IgD-negative memory B cell (primary cell): ENCODE measurements at regions not wholly inside any gene's neighbourhood (a gene's known extent, or its start where the extent isn't known, plus 50 kb on each side); places are given as distances from the start of the nearest gene placed in this dataset.

Experiments used
- H3K27ac Mint-ChIP-seq, 3 donors: one replicate each; pipeline ENCODE4 v1.8.0; 2020 to 2022; ENCODE audit warnings: mild to moderate bottlenecking in 3 of 3, mixed read lengths in 3 of 3, moderate library complexity in 1 of 3
- H3K27me3 Mint-ChIP-seq: one replicate; pipeline ENCODE4 v1.8.0; 2021; ENCODE audit warnings: mixed read lengths
- H3K36me3 Mint-ChIP-seq: one replicate; pipeline ENCODE4 v1.8.0; 2020; ENCODE audit warnings: mild to moderate bottlenecking, mixed read lengths
- H3K4me1 Mint-ChIP-seq, 3 donors: one replicate each; pipeline ENCODE4 v1.8.0; 2020 to 2022; ENCODE audit warnings: mixed read lengths in 3 of 3, mild to moderate bottlenecking in 1 of 3
- H3K4me3 Mint-ChIP-seq, 4 donors: one replicate each; pipeline ENCODE4 v1.8.0; 2020 to 2022; ENCODE audit warnings: mild to moderate bottlenecking in 4 of 4, mixed read lengths in 4 of 4, moderate library complexity in 3 of 4
- H3K9me3 Mint-ChIP-seq, 3 donors: one replicate each; pipeline ENCODE4 v1.8.0; 2020 to 2021; ENCODE audit warnings: mixed read lengths in 3 of 3, mild to moderate bottlenecking in 1 of 3

- H3K36me3 Mint-ChIP-seq = no peaks in the 10 kb centered on the region
- H3K4me1 Mint-ChIP-seq = no peaks in the 10 kb centered on the region
- no peak overlapping the region for H3K4me3 Mint-ChIP-seq
- H3K27ac Mint-ChIP-seq = no peak overlapping the region
- no peaks in the 10 kb centered on the region for H3K27me3 Mint-ChIP-seq
- H3K9me3 Mint-ChIP-seq = peaks cover 0 to 12% (median 3%) of the 10 kb centered on the region in 3 donors
These were observed 205.2 kb upstream of the RGPD4 start for GRCh38 chr2:107621186-107622165.

- Mint-ChIP-seq H3K27me3 (no peaks in the 10 kb centered on the region), H3K9me3 (peaks cover 3 to 16% (median 3%) of the 10 kb centered on the region in 3 donors), H3K36me3 (peaks cover 2% of the 10 kb centered on the region), H3K4me1 (no peaks in the 10 kb centered on the region), H3K27ac (no peak overlapping the region), H3K4me3 (no peak overlapping the region)
These were observed 203.9 kb upstream of the RGPD4 start for GRCh38 chr2:107622741-107623310.

- no peak overlapping the region for H3K4me3 Mint-ChIP-seq
- peaks cover 2 to 5% (median 3%) of the 10 kb centered on the region in 3 donors for H3K9me3 Mint-ChIP-seq
These were observed 200.7 kb upstream of the RGPD4 start for GRCh38 chr2:107625982-107626381.

DNA sequence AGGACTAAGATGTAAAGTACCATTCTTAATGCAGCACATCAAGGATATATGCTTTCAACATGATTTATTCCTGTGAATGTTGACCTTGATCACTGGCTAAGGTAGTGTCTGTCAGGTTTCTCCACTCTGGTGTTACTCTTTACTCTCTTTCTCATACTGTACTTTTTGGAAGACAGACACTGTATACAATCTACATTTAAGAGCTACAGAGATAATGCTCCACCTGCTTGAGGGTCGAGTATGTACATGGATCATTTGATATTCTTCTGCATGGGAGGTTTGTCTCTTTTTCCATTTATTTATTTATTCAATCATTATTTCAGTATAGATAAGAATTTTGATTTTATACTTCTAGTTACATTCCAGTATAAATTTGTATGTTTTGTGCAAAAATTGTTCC is 199.5 kb upstream of the RGPD4 start:
- no peak overlapping the region for H3K4me3 Mint-ChIP-seq
- no peaks in the 10 kb centered on the region for H3K4me1 Mint-ChIP-seq
- H3K27me3 Mint-ChIP-seq = no peaks in the 10 kb centered on the region
- no peak overlapping the region for H3K27ac Mint-ChIP-seq
- peaks cover 4% of the 10 kb centered on the region for H3K36me3 Mint-ChIP-seq
- peaks cover 2 to 6% (median 5%) of the 10 kb centered on the region in 3 donors for H3K9me3 Mint-ChIP-seq

More at GRCh38 chr2:107625982-107626381, 200.7 kb upstream of the RGPD4 start:
- H3K27me3 Mint-ChIP-seq = no peaks in the 10 kb centered on the region
- no peak overlapping the region for H3K27ac Mint-ChIP-seq
- no peaks in the 10 kb centered on the region for H3K4me1 Mint-ChIP-seq
- peaks cover 4% of the 10 kb centered on the region for H3K36me3 Mint-ChIP-seq

DNA sequence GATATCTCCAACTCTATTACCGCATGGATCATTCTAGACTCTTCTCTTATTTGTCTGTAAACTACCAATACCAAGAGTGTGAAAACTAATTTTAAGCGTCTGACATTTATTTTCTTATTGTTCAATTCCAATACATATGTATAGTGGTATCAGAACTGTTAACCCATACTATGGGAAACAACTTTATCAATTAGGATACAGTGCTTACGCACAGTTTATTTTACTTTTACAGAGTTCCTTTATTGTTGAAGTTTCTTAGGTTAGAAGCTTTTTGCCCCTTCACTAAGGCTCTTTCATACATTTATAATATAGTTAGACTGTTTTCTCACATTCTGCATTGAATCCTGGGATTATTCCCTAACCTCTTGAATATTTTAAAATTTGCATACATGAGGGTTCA is 198.8 kb upstream of the RGPD4 start:
- H3K36me3 Mint-ChIP-seq = peaks cover 4% of the 10 kb centered on the region
- peaks cover 2 to 6% (median 5%) of the 10 kb centered on the region in 3 donors for H3K9me3 Mint-ChIP-seq
- no peaks in the 10 kb centered on the region for H3K27me3 Mint-ChIP-seq
- H3K27ac Mint-ChIP-seq = no peak overlapping the region
- H3K4me1 Mint-ChIP-seq = no peaks in the 10 kb centered on the region
- H3K4me3 Mint-ChIP-seq = no peak overlapping the region

GRCh38 chr2:107633580-107634147 is 193.0 kb upstream of the RGPD4 start:
- Mint-ChIP-seq H3K4me1 (no peaks in the 10 kb centered on the region), H3K9me3 (peaks cover 4 to 6% (median 5%) of the 10 kb centered on the region in 3 donors), H3K36me3 (peaks cover 2% of the 10 kb centered on the region), H3K27me3 (no peaks in the 10 kb centered on the region), H3K27ac (no peak overlapping the region), H3K4me3 (no peak overlapping the region)

DNA sequence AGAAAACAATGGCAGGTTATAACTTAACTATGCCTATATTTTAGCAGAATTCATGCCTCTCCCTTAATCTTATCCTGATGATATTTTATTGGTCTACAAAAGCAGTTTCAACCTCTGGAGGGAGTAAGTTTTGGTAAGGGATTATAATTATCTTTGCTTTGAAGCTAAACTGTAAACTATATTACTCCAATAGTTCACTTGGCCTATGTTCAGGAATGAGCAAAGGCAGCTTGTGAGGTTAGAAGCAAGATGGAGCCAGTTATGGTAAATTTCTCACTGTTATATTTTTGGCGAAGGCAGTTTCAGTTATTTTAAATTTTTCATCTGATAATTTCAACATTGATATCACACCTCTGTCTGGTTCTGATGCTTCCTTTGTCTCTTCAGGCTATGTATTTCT is 192.5 kb upstream of the RGPD4 start:
- Mint-ChIP-seq H3K27me3 (no peaks in the 10 kb centered on the region), H3K4me3 (no peak overlapping the region), H3K4me1 (no peaks in the 10 kb centered on the region), H3K9me3 (peaks cover 4 to 6% (median 5%) of the 10 kb centered on the region in 3 donors), H3K36me3 (peaks cover 2% of the 10 kb centered on the region), H3K27ac (no peak overlapping the region)

DNA sequence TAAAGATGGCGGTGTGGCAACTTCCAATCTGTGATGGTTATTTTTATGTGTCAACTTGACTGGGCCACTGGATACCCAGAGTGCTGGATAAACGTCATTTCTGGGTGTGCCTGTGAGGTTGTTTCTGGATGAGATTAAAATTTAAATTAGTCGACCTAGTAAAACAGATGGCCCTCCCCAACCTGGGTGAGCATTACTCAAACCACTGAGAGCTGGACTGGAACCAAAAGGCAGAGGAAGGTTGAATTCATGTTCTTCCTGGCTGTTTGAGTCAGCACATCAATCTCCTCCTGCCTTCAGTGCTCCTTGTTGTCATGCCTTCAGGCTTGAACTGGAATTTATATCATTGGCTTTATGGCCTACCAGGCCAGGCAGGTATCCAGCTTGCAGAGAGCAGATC is 190.8 kb upstream of the RGPD4 start:
- Mint-ChIP-seq H3K27me3 (no peaks in the 10 kb centered on the region), H3K27ac (no peak overlapping the region), H3K9me3 (peaks cover 4 to 7% (median 6%) of the 10 kb centered on the region in 3 donors), H3K4me1 (no peaks in the 10 kb centered on the region), H3K36me3 (no peaks in the 10 kb centered on the region), H3K4me3 (no peak overlapping the region)

GRCh38 chr2:107645586-107645985 is 181.1 kb upstream of the RGPD4 start:
- Mint-ChIP-seq H3K27ac (no peak overlapping the region), H3K36me3 (no peaks in the 10 kb centered on the region), H3K9me3 (peaks cover 12 to 27% (median 16%) of the 10 kb centered on the region in 3 donors), H3K27me3 (no peaks in the 10 kb centered on the region), H3K4me1 (no peaks in the 10 kb centered on the region), H3K4me3 (no peak overlapping the region)

- H3K4me3 Mint-ChIP-seq = no peak overlapping the region
- no peak overlapping the region for H3K27ac Mint-ChIP-seq
- H3K4me1 Mint-ChIP-seq = no peaks in the 10 kb centered on the region
These were observed 177.8 kb upstream of the RGPD4 start for GRCh38 chr2:107648781-107649404.

GRCh38 chr2:107657049-107657448 is 169.6 kb upstream of the RGPD4 start:
- Mint-ChIP-seq H3K4me1 (no peaks in the 10 kb centered on the region), H3K9me3 (peaks cover 0 to 4% (median 3%) of the 10 kb centered on the region in 3 donors), H3K27me3 (no peaks in the 10 kb centered on the region), H3K27ac (no peak overlapping the region), H3K36me3 (peaks cover 2% of the 10 kb centered on the region), H3K4me3 (no peak overlapping the region)

More at GRCh38 chr2:107648781-107649404, 177.8 kb upstream of the RGPD4 start:
- no peaks in the 10 kb centered on the region for H3K36me3 Mint-ChIP-seq
- H3K9me3 Mint-ChIP-seq = peaks cover 9 to 22% (median 13%) of the 10 kb centered on the region in 3 donors
- H3K27me3 Mint-ChIP-seq = no peaks in the 10 kb centered on the region

DNA sequence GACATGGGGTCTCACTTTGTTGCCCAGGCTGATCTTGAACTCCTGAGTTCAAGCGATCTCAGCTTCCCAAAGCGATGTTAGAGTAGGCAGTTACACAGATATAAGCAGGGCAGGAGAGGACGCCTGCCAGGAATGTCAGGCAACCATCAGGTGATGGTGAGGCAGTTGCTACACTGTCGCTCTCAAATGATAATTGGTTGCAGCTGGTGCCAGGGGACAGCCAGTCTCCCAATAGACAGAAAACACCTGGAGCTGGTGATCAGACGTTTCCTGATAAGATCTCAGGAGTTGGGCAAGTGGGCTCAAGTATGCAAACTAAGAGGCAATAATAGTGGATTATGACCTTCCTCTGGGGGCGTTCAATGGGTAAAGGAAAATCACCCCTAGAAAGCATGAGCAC is 163.1 kb upstream of the RGPD4 start:
- Mint-ChIP-seq H3K9me3 (peaks cover 4 to 10% (median 4%) of the 10 kb centered on the region in 3 donors), H3K36me3 (no peaks in the 10 kb centered on the region), H3K4me3 (no peak overlapping the region), H3K4me1 (no peaks in the 10 kb centered on the region), H3K27me3 (no peaks in the 10 kb centered on the region), H3K27ac (no peak overlapping the region)

DNA sequence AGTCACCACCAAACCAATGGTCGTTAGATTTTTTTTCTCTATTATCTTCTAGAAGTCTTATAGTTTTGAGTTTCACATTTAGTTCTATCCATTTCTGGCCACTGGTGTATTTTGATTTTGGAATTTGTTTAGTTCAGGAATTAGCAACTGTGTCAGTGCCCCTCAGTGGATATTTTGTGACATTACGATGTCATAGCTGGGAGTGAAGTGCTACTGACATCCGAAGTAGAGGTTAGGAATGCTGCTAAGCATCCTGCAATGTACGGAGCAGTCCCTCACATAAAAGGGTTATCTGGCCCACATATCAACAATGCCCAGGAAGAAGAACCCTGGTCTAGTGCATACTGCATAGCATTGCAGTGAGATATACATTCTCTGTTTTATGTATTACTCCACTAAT is 157.4 kb upstream of the RGPD4 start:
- Mint-ChIP-seq H3K36me3 (no peaks in the 10 kb centered on the region), H3K9me3 (peaks cover 8 to 17% (median 11%) of the 10 kb centered on the region in 3 donors), H3K27me3 (no peaks in the 10 kb centered on the region), H3K4me3 (no peak overlapping the region), H3K4me1 (no peaks in the 10 kb centered on the region), H3K27ac (no peak overlapping the region)

- H3K36me3 Mint-ChIP-seq = peaks cover 2% of the 10 kb centered on the region
- no peaks in the 10 kb centered on the region for H3K4me1 Mint-ChIP-seq
- H3K27ac Mint-ChIP-seq = no peak overlapping the region
- H3K9me3 Mint-ChIP-seq = peaks cover 0 to 4% (median 4%) of the 10 kb centered on the region in 3 donors
- no peaks in the 10 kb centered on the region for H3K27me3 Mint-ChIP-seq
- H3K4me3 Mint-ChIP-seq = no peak overlapping the region
These were observed 144.8 kb upstream of the RGPD4 start for GRCh38 chr2:107681936-107682335.

DNA sequence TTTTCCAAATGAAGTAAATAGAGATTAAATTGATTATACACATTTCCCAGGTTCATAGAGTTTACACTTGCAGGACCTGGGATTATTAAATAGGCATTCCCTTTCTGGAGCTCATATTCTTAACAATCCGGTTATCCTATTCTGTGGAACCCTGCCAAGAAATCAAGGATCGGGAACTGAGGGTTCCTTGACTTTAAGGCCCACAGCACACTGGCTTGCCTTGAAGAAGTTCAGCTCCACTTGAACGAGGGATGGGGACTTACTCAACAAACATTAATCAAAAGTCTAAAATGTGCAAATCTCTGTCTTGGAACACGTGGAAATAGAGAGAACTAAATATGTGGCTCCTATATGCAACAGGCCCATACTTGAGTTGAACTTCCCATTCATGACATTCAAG is 142.3 kb upstream of the RGPD4 start:
- H3K27ac Mint-ChIP-seq = no peak overlapping the region

More for the DNA sequence above, 142.3 kb upstream of the RGPD4 start:
- Mint-ChIP-seq H3K36me3 (peaks cover 2% of the 10 kb centered on the region), H3K9me3 (peaks cover 0 to 4% (median 3%) of the 10 kb centered on the region in 3 donors), H3K27me3 (no peaks in the 10 kb centered on the region), H3K4me1 (no peaks in the 10 kb centered on the region), H3K4me3 (no peak overlapping the region)
